DND-41 (cell line): ENCODE measurements at regions not wholly inside any gene's neighbourhood (a gene's known extent, or its start where the extent isn't known, plus 50 kb on each side); places are given as distances from the start of the nearest gene placed in this dataset.

Experiments used
- ATAC-seq: fragments of 200-7000 bp; cut with Tn5 transposase; 3 replicates; pipeline ENCODE4 v1.9.1; 2021; ENCODE audit warnings: low read depth; ENCODE audit not compliant: insufficient read depth
- DNase-seq: peaks from one replicate; pipeline ENCODE4 v3.0.0-alpha.2; 2020
- H2AFZ ChIP-seq: 2 replicates; pipeline ENCODE4 v1.6.0; 2012; ENCODE audit warnings: low read depth, low read length
- H3K27ac ChIP-seq: 2 replicates; pipeline ENCODE4 v1.5.1; 2012; ENCODE audit warnings: low read length, inconsistent platforms
- H3K27me3 ChIP-seq: fragments of 200-600 bp; sonication (generic); 2 replicates; pipeline ENCODE4 v1.6.0; 2012; ENCODE audit warnings: low read length, mild to moderate bottlenecking, inconsistent platforms; ENCODE audit not compliant: insufficient read depth, poor library complexity
- H3K36me3 ChIP-seq: 2 replicates; pipeline ENCODE4 v1.5.1; 2012; ENCODE audit warnings: low read length, inconsistent platforms; ENCODE audit not compliant: insufficient read depth
- H3K4me1 ChIP-seq: 2 replicates; pipeline ENCODE4 v1.5.1; 2012; ENCODE audit warnings: mild to moderate bottlenecking, low read length; ENCODE audit not compliant: insufficient read depth
- H3K4me2 ChIP-seq: 2 replicates; pipeline ENCODE4 v1.6.0; 2012; ENCODE audit warnings: mild to moderate bottlenecking, moderate library complexity, low read length, inconsistent platforms; ENCODE audit not compliant: insufficient read depth
- H3K4me3 ChIP-seq, 2 experiments: fragments of 200-600 bp in 1 of 2; shearing (Covaris generic) in 1 of 2; 2 replicates each; pipeline ENCODE4 v1.5.1; 2012 to 2016; ENCODE audit warnings: inconsistent platforms in 2 of 2, low read length in 2 of 2, mild to moderate bottlenecking in 2 of 2, low read depth in 1 of 2, moderate library complexity in 1 of 2
- H3K79me2 ChIP-seq: 2 replicates; pipeline ENCODE4 v1.6.0; 2012; ENCODE audit warnings: low read length, inconsistent platforms; ENCODE audit not compliant: insufficient read depth
- H3K9ac ChIP-seq: 2 replicates; pipeline ENCODE4 v1.6.0; 2012; ENCODE audit warnings: low read depth, mild to moderate bottlenecking, inconsistent platforms, low read length, moderate library complexity
- H3K9me3 ChIP-seq: 2 replicates; pipeline ENCODE4 v1.5.1; 2012; ENCODE audit warnings: low read length, moderate library complexity, mild to moderate bottlenecking, inconsistent platforms; ENCODE audit not compliant: insufficient read depth, severe bottlenecking
- H4K20me1 ChIP-seq: 2 replicates; pipeline ENCODE4 v1.6.0; 2012; ENCODE audit warnings: low read length; ENCODE audit not compliant: insufficient read depth
- CTCF ChIP-seq: IDR thresholded peaks from 2 replicates; pipeline ENCODE4 v1.5.1; 2012; ENCODE audit warnings: borderline replicate concordance, low read length, moderate library complexity, mild to moderate bottlenecking; ENCODE audit not compliant: poor library complexity, severe bottlenecking; ENCODE audit errors: extremely low read depth
- EZH2 ChIP-seq: IDR thresholded peaks from 3 replicates; pipeline ENCODE4 v1.6.1; 2012; ENCODE audit warnings: borderline replicate concordance, low read depth, mild to moderate bottlenecking, moderate library complexity, low read length, inconsistent platforms; ENCODE audit not compliant: severe bottlenecking

DNA sequence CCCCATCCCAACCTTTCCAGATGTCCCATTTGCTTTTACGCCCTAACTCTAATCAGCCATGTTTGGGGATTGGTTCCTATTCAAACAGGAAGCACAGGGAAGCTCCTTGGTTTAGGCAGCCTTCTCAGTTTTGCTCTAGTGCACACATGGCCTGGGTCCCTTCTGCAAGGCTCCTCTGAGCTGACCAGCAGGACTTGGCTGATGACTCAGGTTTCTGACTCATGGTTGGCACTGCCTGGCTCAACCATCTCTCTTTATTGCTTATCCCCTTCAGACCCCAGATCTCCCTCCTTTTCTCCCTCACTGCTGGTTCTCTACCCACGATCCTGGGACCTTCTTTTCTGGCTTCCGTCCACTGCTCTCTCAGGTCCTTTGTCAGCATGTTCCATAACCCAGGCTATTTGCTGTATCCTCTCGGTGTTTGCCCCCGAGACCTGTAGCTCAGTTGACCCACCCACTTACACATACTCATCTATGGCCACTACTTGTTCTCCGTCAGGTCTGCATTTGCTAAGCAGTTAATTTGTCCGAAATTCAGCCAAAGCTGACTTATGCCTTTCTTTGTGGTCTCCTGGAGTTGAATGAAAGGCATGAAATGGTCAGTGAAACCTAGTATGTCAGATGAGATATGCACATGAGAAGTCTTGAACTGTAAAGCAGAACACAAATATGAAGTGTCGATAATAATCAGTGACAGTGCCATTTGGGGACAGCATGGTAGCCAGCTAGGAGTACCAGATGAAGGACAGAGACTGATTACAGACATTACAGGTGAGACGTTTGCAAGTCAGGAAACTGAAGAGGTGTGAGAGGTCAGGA lies 323.5 kb upstream of the ROPN1 start:
- H3K4me3 ChIP-seq, result no peak overlapping the region

GRCh38 chr3:124316034-124316287 lies 324.0 kb upstream of the ROPN1 start:
- H4K20me1 ChIP-seq, result no peaks in the 10 kb centered on the region
- ATAC-seq (no peak), DNase-seq (no peak)
- H3K4me2 ChIP-seq, result no peak overlapping the region
- no peaks in the 10 kb centered on the region for H3K36me3 ChIP-seq
- no peaks in the 10 kb centered on the region for H3K4me1 ChIP-seq
- H3K9me3 ChIP-seq, result no peaks in the 10 kb centered on the region
- peaks cover 9% of the 10 kb centered on the region for H3K27me3 ChIP-seq
- H3K27ac ChIP-seq, result no peak overlapping the region
- H2AFZ ChIP-seq, result no peak overlapping the region
- no peak overlapping the region for H3K4me3 ChIP-seq
- no peak for TF ChIP-seq EZH2
- H3K79me2 ChIP-seq, result no peaks in the 10 kb centered on the region
- no peak overlapping the region for H3K9ac ChIP-seq

More for the DNA sequence above, 323.5 kb upstream of the ROPN1 start:
- DNase-seq, result no peak
- H3K27me3 ChIP-seq, result peaks cover 9% of the 10 kb centered on the region
- H4K20me1 ChIP-seq, result no peaks in the 10 kb centered on the region
- no peaks in the 10 kb centered on the region for H3K9me3 ChIP-seq
- no peak for ATAC-seq
- no peak overlapping the region for H2AFZ ChIP-seq
- no peak overlapping the region for H3K4me2 ChIP-seq
- TF ChIP-seq CTCF (no peak), EZH2 (no peak)
- H3K79me2 ChIP-seq, result no peaks in the 10 kb centered on the region
- no peaks in the 10 kb centered on the region for H3K36me3 ChIP-seq
- H3K4me1 ChIP-seq, result no peaks in the 10 kb centered on the region
- no peak overlapping the region for H3K9ac ChIP-seq
- H3K27ac ChIP-seq, result no peak overlapping the region

DNA sequence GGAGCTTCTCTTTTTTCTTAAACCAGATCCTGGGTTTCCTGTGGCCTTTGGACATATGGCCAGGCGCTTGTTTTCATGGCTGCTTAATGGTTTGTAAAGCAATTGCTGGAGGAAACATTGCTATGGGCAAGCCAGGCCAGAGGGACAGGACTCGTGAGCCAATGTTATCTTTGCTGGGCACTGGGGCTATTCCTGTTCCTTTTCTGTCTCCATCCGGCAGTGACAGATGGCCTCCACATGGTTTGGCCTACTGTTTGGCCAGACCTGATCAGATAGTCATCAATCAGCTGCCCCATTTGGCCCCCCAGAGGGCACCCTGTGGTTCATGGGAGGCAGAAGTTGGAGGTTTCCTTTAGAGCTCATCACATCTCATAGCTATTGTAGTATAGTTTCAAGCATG lies 326.1 kb upstream of the ROPN1 start:
- Histone ChIP-seq H3K9me3 (no peaks in the 10 kb centered on the region), H3K27ac (no peak overlapping the region), H3K9ac (no peak overlapping the region), H3K27me3 (peaks cover 9% of the 10 kb centered on the region), H3K36me3 (no peaks in the 10 kb centered on the region), H3K4me1 (no peaks in the 10 kb centered on the region), H4K20me1 (no peaks in the 10 kb centered on the region), H3K79me2 (no peaks in the 10 kb centered on the region), H3K4me2 (no peak overlapping the region), H3K4me3 (no peak overlapping the region), H2AFZ (no peak overlapping the region)
- TF ChIP-seq CTCF (no peak), EZH2 (no peak)
- DNase-seq, result no peak
- ATAC-seq, result no peak

DNA sequence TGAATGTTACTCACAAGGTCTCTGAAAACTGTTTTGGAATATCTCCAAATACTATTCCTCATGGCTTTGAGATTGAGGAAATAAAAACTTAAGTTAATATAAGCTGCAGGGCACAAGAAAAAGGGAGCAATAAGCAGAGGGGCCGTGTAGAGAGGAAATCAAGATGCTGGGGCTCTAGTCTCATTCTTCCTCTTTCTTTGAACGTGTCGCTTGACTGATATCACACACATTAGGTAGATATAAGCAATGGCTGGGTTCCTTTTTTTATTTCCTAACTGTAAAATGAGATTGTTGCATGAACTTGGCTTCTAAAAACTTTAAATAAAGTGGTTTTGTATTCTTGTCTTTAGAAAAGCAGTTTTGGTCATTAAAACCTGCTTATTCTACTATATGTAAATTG lies 326.7 kb upstream of the ROPN1 start:
- Histone ChIP-seq H3K4me3 (no peak overlapping the region), H3K9me3 (no peaks in the 10 kb centered on the region), H3K79me2 (no peaks in the 10 kb centered on the region), H3K4me1 (no peaks in the 10 kb centered on the region), H2AFZ (no peak overlapping the region), H3K27ac (no peak overlapping the region), H3K36me3 (no peaks in the 10 kb centered on the region), H3K27me3 (peaks cover 9% of the 10 kb centered on the region), H3K4me2 (no peak overlapping the region), H3K9ac (no peak overlapping the region), H4K20me1 (no peaks in the 10 kb centered on the region)
- TF ChIP-seq CTCF (no peak), EZH2 (no peak)
- no peak for DNase-seq
- ATAC-seq, result no peak
